SW 1271 (cell line): ENCODE measurements at regions not wholly inside any gene's neighbourhood (a gene's known extent, or its start where the extent isn't known, plus 50 kb on each side); places are given as distances from the start of the nearest gene placed in this dataset.

Experiments used
- DNase-seq, 2 experiments: peaks; one replicate each; lab custom pipeline; 2025; lab: John Stamatoyannopoulos, UW

DNA sequence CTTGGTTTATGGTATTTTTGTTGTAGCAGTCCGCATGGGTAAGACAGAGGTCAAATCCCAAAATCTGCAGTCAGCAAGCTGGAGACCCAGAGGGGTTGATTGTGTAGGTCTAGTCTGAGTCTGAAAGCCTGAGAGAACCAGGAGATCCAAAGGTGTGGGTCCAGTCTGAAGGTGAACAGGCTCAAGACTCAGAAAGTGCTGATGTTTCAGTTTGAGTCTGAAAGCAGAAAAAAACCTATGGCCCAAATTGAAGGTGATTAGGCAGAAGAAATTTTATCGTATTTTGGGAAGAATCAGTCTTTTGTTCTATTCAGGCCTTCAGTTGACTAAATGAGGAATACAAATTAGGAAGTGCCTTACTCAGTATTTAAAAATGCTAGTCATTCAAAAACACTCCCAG is 807.8 kb upstream of the FOXG1 start:
- DNase-seq: no peak

DNA sequence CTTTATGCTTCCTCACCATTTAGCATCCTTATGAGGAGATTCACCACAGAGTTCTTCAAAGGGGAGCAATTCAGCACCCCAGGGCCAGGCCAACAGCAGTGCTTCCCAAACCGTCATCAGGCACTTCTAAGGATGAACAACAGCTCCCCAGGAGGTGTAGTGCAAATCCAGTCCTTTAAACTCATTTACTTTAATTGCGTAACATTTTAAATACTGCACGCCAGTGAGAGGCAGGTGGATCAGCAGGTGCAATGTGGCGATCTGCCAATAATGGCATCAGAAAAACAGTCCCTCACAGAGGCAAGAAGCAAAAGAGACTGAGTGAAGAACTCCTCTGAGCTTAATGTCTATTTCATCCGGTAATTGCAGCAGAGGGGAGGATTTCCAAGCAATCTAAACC is 770.9 kb upstream of the FOXG1 start:
- DNase-seq: no peak

DNA sequence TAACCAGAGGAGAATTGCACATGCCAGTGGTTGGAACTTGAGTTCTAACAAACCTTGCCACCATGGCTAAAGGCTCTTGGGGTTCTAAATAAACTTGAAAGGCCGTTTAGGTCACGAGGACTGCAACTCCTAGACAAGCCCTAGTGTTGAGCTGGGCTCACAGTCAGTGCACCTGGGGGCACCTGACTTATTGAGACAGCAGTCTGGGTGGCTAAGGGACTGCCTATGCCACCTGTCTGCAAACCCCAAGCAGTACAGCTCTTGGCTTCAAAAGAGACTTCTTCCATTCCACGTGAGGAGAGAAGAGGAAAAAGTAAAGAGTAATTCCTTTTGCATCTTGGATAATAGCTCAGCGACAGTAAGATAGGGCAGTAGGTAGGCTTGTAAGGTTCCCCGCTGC is 765.6 kb upstream of the FOXG1 start:
- DNase-seq: no peak

DNA sequence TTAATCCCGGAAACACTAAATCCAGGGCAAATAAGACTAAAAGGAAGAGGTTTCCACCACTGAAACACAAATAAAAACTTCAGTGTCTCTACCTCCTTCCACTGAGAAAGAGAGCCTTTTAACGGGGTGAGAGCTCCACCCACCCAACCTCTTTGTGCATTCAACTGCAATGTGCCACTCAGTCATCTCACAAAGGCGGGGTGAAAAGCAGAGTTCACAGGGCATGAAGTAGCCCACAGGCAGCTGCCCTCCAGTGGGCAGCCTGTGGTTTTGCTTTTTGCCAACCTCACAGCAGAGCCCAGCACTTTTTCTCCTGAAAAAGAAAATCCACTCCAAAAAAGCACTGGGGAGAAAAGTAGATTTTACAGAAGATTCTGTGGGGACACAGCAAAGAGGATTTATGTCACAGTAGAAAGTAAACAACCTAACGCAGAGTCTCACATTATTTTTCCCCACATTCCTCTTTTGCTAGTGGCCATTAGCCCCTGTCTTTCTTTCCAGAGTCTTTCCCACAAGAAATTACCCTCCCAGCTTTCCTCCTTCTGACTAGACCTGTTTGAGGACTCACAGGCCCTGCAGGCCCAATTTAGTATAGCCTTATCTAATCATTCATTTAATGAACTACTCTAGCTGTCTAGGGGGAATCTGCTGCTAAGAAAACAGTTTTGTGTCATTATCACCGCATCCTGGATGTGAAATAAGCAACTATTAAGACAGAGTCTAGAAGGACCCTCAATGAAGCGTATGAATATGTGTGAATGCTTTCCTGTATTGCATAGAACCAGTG is 753.8 kb upstream of the FOXG1 start:
- DNase-seq: no peak

DNA sequence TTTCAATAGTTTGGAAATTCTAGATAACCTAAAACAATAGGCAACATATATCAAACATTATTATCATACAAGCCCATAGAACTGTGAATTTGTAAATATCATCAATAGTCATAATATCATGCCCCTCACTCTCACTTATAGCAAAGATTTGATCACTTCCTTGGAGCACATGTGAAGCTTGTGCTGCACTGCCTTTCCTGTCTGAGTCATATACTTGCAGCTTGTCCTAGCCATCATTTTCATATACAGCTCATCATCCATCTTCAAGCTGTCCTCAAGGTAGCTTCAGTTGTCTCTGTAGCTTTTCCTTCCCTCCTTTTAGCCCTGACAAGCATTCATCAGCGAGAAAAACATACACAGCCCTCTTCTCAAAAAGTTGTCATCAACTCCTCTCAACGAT is 746.5 kb upstream of the FOXG1 start:
- no peak for DNase-seq

DNA sequence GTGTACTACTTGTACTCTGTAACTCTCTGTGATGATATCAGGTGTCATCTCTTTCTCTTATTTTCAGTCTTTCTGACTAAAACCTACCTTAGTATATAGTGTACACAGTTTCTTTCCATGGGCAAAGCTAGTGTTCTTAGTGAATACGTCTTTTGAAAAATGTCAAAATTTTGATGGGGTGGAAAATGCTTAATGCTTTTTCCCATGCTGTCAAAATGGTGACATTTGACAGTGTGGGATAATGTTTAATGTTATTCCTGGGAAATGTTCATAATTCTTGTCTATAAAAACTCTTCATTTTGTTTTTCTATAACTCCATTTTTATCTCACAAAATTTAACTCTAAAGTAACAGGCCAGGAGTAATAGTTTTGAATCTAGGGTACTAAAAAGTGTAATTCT is 742.7 kb upstream of the FOXG1 start:
- DNase-seq: no peak

DNA sequence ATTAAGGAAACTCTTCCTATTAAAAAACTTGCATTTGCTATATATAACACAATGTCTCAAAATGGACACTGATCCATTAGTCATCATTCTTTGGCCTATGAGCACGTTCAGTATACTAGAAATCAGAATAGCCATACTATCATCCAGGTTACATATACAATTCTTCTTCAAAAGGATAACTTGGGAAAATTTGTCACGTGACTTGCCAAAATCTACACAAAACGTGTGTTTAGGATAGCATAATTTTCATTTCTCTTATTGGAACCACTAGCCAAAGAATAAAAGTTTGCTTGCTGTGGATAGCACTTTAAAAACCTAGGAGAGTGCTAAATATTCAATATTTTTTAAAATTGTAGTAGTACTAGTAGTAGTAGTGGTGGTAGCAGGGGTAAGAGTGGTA is 714.3 kb upstream of the FOXG1 start:
- no peak for DNase-seq

DNA sequence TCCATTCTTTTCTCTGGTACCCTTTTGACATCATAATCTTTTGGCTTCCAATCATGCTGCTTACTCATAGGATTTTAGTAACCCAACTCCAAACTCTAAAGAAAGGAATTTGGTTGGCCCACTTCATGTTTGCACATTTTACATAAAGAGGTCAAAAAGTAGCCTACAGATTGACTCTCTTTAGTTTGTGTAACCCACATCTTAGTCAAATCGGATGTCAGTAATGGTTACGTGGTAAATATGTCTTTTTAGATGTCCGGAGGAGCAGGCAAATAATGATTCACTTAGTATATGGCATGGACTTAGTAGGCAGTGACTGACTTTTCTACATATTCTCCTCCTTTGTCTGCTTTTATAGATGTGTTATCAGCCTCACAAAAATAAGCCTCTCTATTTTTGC is 711.6 kb upstream of the FOXG1 start:
- no peak for DNase-seq

DNA sequence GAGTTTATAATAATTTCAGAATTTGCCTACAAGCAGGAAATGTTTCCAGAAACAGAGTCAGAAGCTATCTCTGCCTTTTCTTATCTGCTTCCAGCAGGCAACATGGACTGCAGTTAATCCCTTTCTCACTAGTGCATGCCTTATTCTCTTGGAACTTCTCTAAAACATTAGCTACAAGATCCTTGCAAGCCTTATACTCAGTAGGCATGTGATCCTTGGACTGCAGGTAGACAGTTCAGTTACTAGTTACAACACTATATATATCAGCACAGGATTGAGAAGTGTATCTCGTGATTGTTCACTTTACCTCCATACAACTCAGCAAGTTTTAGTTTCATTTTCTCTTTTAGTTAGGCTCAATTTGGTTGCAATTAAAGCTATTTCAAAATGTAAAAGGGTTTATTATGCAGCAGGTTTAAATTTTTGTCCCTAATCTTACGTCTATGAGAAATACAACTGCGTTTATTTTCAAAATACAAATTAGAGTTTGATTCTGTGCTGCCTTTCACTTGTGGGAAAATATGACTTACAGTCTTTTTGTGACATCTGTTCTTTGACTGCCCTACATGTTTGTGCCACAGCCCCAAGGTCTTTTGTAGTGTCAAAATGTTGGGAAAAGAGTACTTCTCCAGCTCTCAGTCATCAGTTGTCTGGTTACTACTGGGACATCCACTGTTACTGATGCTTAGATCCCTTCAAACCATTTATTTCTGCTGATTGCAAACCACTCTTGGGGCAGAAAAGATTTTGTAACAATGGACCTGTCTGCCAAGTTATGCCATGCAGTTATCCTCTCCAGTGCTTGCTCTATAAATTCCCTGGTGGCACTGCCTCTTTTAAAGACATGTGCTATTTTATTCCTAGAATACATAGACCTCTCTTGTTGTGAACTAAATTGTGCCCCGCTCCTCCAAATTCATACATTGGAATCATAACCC is 709.0 kb upstream of the FOXG1 start:
- DNase-seq: peak in 1 of 2 experiments; percentile 9

DNA sequence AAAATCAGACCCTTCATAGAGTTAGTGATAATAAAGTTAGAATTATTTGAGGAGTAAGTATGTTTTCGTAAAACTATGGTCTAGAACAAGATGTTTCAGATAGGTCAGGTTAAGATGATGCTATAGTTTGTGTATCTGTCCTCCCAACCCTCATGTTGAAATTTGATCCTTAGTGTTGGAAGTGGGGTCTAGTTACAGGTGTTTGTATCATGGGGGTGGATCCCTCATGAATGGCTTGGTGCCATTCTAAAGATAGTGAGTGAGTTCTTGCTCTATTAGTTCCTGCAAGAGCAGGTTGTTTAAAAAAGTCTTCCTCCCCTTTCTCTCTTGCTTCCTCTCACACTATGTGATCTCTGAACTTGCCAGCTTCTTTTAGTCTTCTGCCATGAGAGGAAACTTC is 707.3 kb upstream of the FOXG1 start:
- DNase-seq: no peak

DNA sequence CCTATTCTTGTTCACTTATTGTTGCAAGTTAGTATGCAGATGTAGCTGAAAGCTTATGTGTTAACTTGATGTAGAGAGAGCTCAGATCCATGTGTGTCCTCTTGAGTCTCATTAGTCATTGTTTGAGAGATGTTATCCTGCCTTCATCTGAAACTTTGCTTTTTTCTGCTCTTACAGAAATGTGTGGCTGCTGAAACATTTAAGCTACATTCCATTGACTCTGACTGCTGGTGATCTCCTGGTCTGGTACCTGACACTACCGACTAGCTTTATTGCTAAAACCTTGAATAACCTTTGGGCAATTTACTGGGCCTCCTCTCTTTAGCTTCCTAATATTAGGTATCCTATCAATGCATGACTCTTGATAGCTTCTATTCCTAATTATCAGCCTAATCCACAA is 705.6 kb upstream of the FOXG1 start:
- no peak for DNase-seq

DNA sequence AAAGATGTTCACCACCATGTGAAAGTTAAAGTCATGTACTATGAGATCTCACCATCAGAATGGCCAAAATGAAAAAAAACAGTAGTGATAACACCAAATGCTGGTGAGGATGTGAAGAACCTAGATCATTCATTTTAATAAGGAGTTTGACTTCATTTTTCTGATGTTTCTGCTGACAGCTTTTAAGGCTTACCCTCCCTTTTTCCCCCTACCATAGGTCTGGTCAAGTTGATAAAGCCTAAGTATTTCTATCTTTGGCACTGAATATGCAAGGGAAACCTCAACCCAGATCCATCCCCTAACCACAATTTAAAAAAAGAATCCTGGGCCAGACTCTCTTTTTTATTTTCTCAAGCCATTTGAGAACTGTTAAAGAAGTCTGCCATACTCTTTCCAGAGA is 689.6 kb upstream of the FOXG1 start:
- no peak for DNase-seq

DNA sequence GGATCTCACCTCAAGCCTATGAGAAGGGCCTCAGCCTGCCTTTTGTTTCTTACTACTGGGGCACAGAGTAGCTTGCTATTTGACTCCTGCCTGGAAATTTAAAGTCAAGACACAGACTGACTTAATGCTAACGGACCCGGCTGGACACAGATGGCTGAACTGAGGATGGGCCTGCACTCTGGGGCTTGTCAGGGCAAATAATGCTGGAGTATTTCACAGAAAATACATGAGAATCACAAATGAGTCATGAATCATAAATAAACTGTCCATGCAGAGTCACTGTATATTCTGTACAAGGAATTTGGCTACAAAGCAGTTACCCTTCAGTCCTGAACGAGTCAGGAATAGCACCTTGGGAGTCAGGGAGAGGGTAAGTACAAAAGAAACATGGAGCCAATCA is 683.2 kb upstream of the FOXG1 start:
- no peak for DNase-seq

DNA sequence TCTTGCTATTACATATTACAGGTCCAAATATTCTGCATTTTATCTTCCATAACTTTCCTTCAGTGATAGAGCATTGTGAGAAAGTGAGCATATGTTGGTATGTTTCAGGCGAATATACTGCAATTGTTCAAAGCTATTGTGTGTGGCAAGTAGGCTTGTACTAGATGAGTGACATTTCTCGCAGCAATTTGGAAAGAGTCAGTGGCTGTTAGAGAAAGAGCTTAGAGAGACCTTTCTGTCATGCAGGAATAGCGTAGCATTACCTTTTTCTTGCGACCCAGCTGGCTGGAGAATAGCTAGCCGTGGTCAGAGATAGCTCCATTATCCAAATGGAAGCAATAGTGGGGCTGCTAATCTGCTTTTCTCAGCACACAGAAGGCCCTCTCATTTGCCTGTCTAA is 678.5 kb upstream of the FOXG1 start:
- no peak for DNase-seq

DNA sequence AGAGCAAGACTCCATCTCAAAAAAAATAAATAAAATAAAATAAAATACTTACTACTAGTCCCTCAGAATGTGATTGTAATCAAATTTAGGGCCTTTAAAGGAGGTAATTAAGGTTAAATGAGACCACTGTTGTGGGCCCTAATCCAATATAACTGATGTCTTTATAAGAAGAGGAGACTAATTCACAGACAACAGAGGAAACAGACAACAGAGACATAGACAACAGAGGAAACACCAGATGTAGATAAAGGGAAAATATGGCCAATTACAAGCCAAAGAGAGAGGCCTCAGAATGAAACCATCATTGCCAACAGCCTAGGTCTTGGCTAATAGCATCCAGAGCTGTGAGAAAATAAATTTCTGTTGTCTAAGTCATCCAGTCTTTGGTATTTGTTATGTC is 669.0 kb upstream of the FOXG1 start:
- DNase-seq: no peak

DNA sequence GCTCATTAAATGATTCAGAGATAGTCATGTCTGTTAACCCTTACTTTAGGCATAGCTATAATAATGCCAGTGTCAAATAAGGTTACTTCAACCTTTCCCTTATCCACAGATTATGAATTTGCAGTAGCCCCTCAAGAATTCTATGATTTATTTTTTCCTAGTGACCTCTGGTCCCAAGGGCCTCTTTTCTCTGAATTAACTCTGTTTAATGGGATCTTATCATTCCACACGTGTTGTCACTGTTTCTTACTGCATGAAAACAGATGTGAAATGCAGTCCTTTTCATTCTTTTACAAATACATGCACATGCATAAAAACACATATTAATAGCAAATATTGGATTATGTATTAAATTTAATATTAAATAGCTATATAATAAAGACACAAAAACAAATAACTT is 667.7 kb upstream of the FOXG1 start:
- no peak for DNase-seq

DNA sequence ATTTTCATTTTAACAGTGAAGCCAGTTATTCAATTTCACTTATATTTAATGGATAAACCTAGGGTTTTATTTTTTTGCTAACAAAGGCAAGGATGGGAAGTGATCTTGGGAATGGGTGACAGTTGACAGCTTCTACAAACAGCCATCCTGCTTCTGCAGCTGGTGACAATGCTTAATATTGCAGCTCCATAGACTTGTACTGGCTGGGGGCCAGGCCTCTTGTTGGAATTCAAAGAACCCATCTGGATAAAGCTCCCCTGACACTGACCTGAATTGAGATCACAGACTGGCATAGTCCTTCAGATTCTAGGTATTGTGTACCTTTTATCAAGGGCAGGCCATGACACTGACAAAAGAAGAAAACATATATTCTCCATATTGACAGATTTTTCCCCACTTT is 664.6 kb upstream of the FOXG1 start:
- DNase-seq: no peak

DNA sequence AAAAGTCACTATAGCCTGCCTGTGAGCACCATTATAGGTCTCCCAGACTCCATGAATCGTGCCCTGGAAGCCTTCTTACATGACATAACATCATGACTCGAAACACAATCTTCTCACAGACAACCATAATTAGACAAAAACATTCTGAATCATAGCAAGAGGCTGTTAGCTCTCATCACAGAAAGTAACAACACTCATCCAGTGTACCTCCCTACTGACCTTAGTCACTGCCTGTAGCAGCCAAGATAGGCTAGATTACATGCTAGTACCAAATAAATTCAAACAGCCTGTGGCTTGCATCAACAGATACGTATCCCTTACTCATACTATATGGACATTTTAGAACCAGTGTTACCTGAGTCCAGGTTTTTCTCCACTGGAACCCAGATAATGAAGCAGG is 663.8 kb upstream of the FOXG1 start:
- no peak for DNase-seq

DNA sequence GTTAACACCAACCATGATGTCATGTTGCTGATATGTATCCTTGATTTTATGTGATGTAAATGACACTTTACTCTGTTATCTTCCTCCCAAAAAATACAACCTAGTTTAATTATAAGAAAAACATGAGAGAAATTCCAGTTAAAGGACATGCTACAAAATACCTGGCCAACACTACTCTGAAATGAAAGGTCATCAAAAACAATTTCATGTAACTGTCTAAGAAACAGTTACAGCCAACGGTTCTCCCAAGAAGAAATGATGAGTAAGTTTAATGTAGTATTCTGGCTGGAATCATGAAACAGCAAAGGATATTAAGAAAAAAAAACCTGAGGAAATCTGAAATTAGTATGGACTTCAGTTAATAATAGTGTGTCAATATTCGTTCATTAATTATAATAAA is 653.3 kb upstream of the FOXG1 start:
- no peak for DNase-seq

DNA sequence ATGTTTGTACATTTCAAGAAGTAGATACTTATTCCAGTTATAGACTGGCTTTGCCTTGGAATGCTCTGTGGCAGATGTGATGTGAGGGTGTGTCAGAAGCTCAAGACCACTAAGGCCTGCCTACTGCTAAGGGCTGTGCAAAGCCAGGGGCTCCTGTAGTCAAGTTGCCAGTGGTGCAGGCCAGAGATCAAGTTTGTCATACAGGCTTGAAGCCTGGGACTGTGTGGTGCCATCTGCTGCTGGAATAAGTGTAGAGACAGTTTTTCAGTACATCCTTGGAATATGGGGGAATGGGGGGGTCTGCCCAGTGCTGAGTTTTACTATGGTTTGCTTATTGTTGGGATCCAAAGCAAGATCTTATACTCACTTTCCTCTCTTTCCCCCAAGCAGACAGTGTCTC is 649.9 kb upstream of the FOXG1 start:
- no peak for DNase-seq

DNA sequence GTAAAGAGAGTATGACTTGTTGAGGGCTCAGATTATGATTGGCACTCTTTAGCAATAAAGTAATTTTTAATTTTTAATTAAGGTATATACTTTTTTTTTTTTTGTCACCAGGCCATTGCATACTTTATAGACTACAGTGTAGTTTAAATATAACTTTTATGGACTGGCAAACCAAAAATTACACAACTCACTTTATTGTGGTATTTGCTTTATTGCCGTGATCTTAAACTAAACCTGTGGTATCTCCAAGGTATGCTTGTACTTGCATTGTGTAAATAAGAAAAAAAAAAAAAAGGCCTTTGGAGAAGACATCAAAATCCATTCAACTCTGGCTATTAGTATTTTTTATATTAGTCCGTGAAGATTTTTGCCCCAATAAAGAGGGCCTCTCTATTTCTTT is 646.7 kb upstream of the FOXG1 start:
- DNase-seq: no peak

DNA sequence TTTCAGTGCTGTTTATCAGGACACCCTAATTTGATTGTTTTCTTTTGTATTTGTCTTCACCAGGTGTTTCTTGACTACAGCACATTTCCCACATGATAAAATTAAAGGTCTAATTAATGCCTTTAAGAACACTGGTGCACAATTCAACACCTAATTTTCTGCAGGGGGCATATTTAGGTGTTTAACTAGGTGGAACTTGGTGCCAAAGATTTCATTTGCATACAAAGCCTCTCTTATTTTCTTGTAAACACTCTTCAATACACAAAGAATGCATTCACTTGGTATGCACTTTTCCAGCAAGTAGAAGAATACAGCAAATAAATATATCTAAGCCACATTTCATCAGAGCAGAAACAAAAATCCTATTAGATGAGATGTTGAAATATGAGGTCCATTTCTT is 646.2 kb upstream of the FOXG1 start:
- no peak for DNase-seq

DNA sequence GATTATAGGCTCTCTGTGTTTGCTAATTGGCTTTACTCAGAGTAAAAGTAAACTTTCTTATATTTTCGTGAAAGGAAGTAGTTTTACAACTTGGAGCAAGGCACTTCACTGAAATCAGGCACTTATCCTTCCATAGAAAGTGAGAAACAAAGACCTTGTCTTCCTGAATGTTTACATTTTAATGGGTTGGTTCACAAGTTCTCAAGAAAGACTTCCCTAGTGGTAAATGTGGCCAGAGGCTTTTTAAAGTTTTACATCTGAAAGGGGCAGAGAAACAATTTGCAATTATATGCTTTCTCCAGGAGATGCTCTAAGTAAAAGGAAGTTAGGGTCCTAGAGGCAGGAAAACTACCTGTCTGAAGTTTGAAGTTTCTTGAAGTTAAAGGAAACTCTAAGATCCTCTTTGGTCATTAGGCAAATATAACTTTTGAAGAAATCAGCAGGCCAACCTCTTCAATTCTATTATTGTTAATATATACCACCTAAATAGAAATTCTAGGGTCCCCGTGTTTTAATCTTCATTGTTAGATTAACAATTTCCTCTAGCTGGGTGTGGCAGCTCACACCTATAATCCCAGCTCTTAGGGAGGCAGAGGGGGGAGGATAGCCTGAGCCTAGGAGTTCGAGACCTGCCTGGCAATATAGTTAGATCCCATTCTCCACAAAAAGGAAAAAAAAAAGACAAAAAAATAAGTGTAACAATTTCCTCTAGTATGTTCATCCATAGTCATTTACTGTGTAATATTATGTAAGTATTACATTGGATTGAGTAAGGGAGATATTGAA is 644.9 kb upstream of the FOXG1 start:
- no peak for DNase-seq
